Panc1 (cell line): ENCODE measurements at regions not wholly inside any gene's neighbourhood (a gene's known extent, or its start where the extent isn't known, plus 50 kb on each side); places are given as distances from the start of the nearest gene placed in this dataset.

Experiments used
- ATAC-seq: fragments of 200-7000 bp; cut with Tn5 transposase; 2 replicates; pipeline ENCODE4 v1.9.1; 2020; ENCODE audit warnings: mild to moderate bottlenecking, moderate library complexity
- BruUV-seq: library from RNA; stranded (reverse); fragments of 400-500 nt; replicated peaks from 2 replicates; lab custom pipeline; 2021; lab: Mats Ljungman, UMichigan
- CTCF ChIA-PET: fragments of 300-600 bp; sonication (Branson Sonifier 250); formaldehyde crosslinking; loops from one replicate; lab custom pipeline; 2022; ENCODE audit warnings: antibody characterized with exemption; lab: Charles Lee
- POLR2A ChIA-PET: fragments of 300-600 bp; sonication (Branson Sonifier 250); formaldehyde crosslinking; loops from one replicate; lab custom pipeline; 2022; ENCODE audit warnings: antibody characterized with exemption; lab: Charles Lee
- DNase-seq: peaks from one replicate; pipeline ENCODE4 v3.0.0-alpha.2; 2010; ENCODE audit warnings: low read depth, low spot score
- H3K27ac ChIP-seq: 2 replicates; pipeline ENCODE4 v1.5.1; 2011; ENCODE audit warnings: mild to moderate bottlenecking, low read length, inconsistent platforms
- H3K27me3 ChIP-seq: fragments of 200-500 bp; sonication (Bioruptor generic); 2 replicates; pipeline ENCODE4 v1.6.0; 2014; ENCODE audit warnings: low read length, inconsistent platforms; ENCODE audit not compliant: control insufficient read depth, insufficient read depth
- H3K36me3 ChIP-seq: fragments of 200-500 bp; sonication (Bioruptor generic); 2 replicates; pipeline ENCODE4 v1.5.1; 2014; ENCODE audit warnings: inconsistent platforms, mild to moderate bottlenecking, low read length, moderate library complexity; ENCODE audit not compliant: control insufficient read depth, insufficient read depth
- H3K4me1 ChIP-seq: 2 replicates; pipeline ENCODE4 v1.5.1; 2011; ENCODE audit warnings: inconsistent platforms, mild to moderate bottlenecking, low read length, moderate library complexity; ENCODE audit not compliant: control insufficient read depth, insufficient read depth
- H3K4me3 ChIP-seq, 2 experiments: 2 replicates each; pipeline ENCODE4 v1.5.1; 2011 to 2012; ENCODE audit warnings: low read depth in 2 of 2, low read length in 2 of 2, mild to moderate bottlenecking in 2 of 2, inconsistent platforms in 1 of 2, moderate library complexity in 1 of 2
- H3K9me3 ChIP-seq: fragments of 200-500 bp; sonication (Bioruptor generic); 2 replicates; pipeline ENCODE4 v1.5.1; 2014; ENCODE audit warnings: low read depth, mild to moderate bottlenecking, inconsistent platforms, low read length, moderate library complexity; ENCODE audit not compliant: control insufficient read depth, insufficient read depth
- CTCF ChIP-seq: fragments of 450-650 bp; IDR thresholded peaks from 2 replicates; pipeline ENCODE4 v1.5.1; 2017; ENCODE audit warnings: mild to moderate bottlenecking
- POLR2AphosphoS5 ChIP-seq: IDR thresholded peaks from 2 replicates; pipeline ENCODE4 v1.6.1; 2012; ENCODE audit warnings: mild to moderate bottlenecking, low read depth, low read length, moderate library complexity
- REST ChIP-seq, 2 experiments: IDR thresholded peaks; 2 replicates each; pipeline ENCODE4 v1.6.1; 2011 to 2012; ENCODE audit warnings: low read depth in 2 of 2, control low read depth in 1 of 2, low read length in 1 of 2, mild to moderate bottlenecking in 1 of 2, moderate library complexity in 1 of 2; ENCODE audit not compliant: insufficient read depth in 1 of 2
- SIN3A ChIP-seq: IDR thresholded peaks from 2 replicates; pipeline ENCODE4 v1.6.1; 2012; ENCODE audit warnings: low read depth, mild to moderate bottlenecking, low read length, moderate library complexity, borderline replicate concordance; ENCODE audit not compliant: insufficient read depth
- TCF7L2 ChIP-seq: IDR thresholded peaks from 2 replicates; pipeline ENCODE4 v1.6.1; 2011; ENCODE audit warnings: mild to moderate bottlenecking, low read depth, low read length, inconsistent platforms
- in situ Hi-C: cut with HindIII; loops from 2 replicates; pipeline ENCODE4 v1.10.0; 2016; ENCODE audit warnings: low sequenced_read_pairs, low pct_unique_long_range_greater_than_20kb
- intact Hi-C: fragments of 100-400 bp; cut with micrococcal nuclease; formaldehyde crosslinking; loops from one replicate; pipeline ENCODE4 v1.10.0; 2022; ENCODE audit not compliant: unreplicated experiment

- in situ Hi-C loops = no loop called here
- intact Hi-C loops = no loop called here
- Histone ChIP-seq H3K27ac (no peak overlapping the region), H3K9me3 (no peaks in the 10 kb centered on the region), H3K4me1 (no peaks in the 10 kb centered on the region), H3K36me3 (no peaks in the 10 kb centered on the region), H3K4me3 (no peak overlapping the region), H3K27me3 (no peaks in the 10 kb centered on the region)
- POLR2A ChIA-PET = no interaction called here
- DNase-seq = no peak
- BruUV-seq = no TSS peak
- no peak for ATAC-seq
- TF ChIP-seq TCF7L2 (no peak), SIN3A (no peak), CTCF (no peak), REST (IDR thresholded peaks at IDR 0.05; ENCODE audit: insufficient read depth in 1 of 2, low read depth in 2 of 2, low read length in 1 of 2) (no peak), POLR2AphosphoS5 (no peak)
- CTCF ChIA-PET = no interaction called here
Observed at GRCh38 chrX:42541554-42541953, 236.4 kb downstream of the PPP1R2C start.

GRCh38 chrX:42540146-42540545, 237.8 kb downstream of the PPP1R2C start:
- no peak for ATAC-seq
- ChIA-PET CTCF (no interaction called here), POLR2A (no interaction called here)
- no peaks in the 10 kb centered on the region for H3K27me3 ChIP-seq
- DNase-seq = no peak
- no peaks in the 10 kb centered on the region for H3K36me3 ChIP-seq
- no peak overlapping the region for H3K4me3 ChIP-seq
- H3K4me1 ChIP-seq = no peaks in the 10 kb centered on the region
- H3K9me3 ChIP-seq = no peaks in the 10 kb centered on the region
- BruUV-seq = no TSS peak
- TF ChIP-seq POLR2AphosphoS5 (no peak), SIN3A (no peak), REST (IDR thresholded peaks at IDR 0.05; ENCODE audit: insufficient read depth in 1 of 2, low read depth in 2 of 2, low read length in 1 of 2) (no peak), TCF7L2 (no peak), CTCF (no peak)
- in situ Hi-C loops (no loop called here), intact Hi-C loops (no loop called here)
- no peak overlapping the region for H3K27ac ChIP-seq
